Rectal smooth muscle tissue (tissue), 1 donor: ENCODE measurements at regions not wholly inside any gene's neighbourhood (a gene's known extent, or its start where the extent isn't known, plus 50 kb on each side); places are given as distances from the start of the nearest gene placed in this dataset.
"Not testable (repeated sequence)": the region's sequence is repeated elsewhere in the genome, so short reads cannot be mapped to it uniquely, and the experiment has no call there.

Source experiments
- H3K27ac ChIP-seq: one replicate; pipeline ENCODE4 v1.7.0; 2013; ENCODE audit warnings: low read depth, low read length, inconsistent platforms
- H3K27me3 ChIP-seq: one replicate; pipeline ENCODE4 v1.7.0; 2013; ENCODE audit warnings: low read length; ENCODE audit not compliant: control insufficient read depth, insufficient read depth
- H3K36me3 ChIP-seq: one replicate; pipeline ENCODE4 v1.7.0; 2013; ENCODE audit warnings: low read length; ENCODE audit not compliant: control insufficient read depth, insufficient read depth
- H3K4me1 ChIP-seq: one replicate; pipeline ENCODE4 v1.7.0; 2013; ENCODE audit warnings: low read length; ENCODE audit not compliant: control insufficient read depth, insufficient read depth
- H3K4me3 ChIP-seq: one replicate; pipeline ENCODE4 v1.7.0; 2013; ENCODE audit warnings: low read length
- H3K9ac ChIP-seq: one replicate; pipeline ENCODE4 v1.7.0; 2013; ENCODE audit warnings: low read length

DNA sequence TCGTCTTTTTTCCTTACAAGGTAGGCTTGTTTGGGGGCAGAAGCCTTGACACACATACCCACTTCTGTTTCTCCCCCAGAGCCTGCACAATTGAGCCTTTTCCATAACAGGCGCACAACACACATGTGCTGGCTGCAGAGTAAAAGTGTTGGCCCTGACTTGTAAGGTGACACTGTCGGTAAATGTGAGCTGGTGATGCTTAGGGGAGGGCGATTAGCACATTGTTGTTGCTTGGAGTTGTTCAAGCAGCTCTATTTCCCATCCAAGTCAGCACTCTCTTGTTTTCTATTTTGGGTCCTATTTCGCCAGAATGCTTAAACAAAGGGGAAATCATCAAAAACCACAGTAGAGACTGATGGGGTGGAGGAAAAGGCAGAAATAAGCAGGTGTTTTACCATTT, 51.9 kb upstream of the PTPRJ start:
- no peaks in the 10 kb centered on the region for H3K36me3 ChIP-seq
- H3K4me1 ChIP-seq: no peaks in the 10 kb centered on the region
- H3K4me3 ChIP-seq: no peak overlapping the region
- H3K27ac ChIP-seq: no peak overlapping the region
- no peaks in the 10 kb centered on the region for H3K27me3 ChIP-seq
- no peak overlapping the region for H3K9ac ChIP-seq

DNA sequence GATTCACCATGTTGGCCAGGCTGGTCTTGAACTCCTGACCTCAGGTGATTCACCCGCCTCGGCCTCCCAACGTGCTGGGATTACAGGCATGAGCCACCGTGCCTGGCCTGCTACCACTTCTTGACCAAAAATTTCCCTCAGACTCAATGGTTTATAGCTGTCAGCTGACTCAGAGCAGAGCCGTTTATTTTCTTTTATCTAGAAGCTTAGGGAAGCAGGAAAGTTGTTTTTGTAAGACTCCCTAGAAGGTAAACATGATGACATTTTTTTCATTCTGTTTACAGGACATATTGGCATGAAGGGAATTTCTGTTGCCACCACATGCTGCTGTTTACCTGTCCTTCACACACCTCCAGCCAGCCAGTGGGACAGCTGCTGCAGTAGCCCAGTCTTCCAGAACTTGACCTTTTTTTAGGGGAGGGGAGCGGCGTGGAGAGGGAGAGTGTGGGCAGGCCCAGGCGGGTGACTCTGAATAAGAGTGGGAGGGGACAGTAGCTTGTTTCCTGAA, 56.1 kb upstream of the PTPRJ start:
- H3K9ac ChIP-seq: no peak overlapping the region
- H3K27ac ChIP-seq: no peak overlapping the region
- H3K27me3 ChIP-seq: no peaks in the 10 kb centered on the region
- no peaks in the 10 kb centered on the region for H3K4me1 ChIP-seq
- no peaks in the 10 kb centered on the region for H3K36me3 ChIP-seq
- no peak overlapping the region for H3K4me3 ChIP-seq

DNA sequence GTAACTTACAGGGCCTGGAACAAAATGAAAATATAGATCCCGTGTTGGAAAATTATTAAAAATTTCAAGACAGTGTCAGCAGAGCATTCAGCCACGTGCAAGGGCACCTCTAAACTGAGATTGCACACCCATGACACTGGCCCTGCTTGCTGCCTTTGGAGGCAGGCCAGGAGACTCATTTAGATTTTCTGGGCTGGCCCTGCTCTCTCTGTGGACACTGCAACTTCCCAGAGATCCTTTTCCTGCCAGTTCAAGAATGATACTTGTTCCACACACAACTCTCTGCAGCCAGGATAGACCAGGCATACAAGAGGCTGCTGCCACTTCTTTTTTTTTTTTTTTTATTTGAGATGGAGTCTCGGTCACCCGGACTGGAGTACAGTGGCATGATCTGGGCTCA, 56.7 kb upstream of the PTPRJ start:
- Histone ChIP-seq H3K27me3 (no peaks in the 10 kb centered on the region), H3K4me3 (no peak overlapping the region), H3K9ac (no peak overlapping the region), H3K27ac (no peak overlapping the region), H3K36me3 (no peaks in the 10 kb centered on the region), H3K4me1 (no peaks in the 10 kb centered on the region)

DNA sequence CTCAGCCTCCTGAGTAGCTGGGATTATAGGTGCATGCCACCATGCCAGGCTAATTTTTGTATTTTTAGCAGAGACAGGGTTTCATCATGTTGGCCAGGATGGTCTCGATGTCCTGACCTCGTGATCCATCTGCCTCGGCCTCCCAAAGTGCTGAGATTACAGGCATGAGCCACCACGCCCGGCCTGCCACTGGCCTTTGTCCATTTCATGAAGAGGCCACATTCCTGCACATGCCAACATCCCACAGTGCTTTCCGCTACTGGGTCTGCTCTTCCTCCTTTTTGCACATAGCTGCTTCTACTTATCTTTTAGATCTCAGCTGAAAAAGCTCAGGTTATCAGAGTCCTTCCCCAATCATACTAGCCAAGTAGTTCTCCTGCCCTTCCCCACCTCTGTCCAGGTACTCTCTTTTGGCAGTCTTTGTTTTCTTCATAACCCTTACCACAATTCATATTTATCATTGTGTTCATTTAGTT, 59.2 kb upstream of the PTPRJ start:
- H3K4me3 ChIP-seq, H3K9ac ChIP-seq, H3K36me3 ChIP-seq, H3K27me3 ChIP-seq, H3K4me1 ChIP-seq, H3K27ac ChIP-seq: not testable (repeated sequence)

DNA sequence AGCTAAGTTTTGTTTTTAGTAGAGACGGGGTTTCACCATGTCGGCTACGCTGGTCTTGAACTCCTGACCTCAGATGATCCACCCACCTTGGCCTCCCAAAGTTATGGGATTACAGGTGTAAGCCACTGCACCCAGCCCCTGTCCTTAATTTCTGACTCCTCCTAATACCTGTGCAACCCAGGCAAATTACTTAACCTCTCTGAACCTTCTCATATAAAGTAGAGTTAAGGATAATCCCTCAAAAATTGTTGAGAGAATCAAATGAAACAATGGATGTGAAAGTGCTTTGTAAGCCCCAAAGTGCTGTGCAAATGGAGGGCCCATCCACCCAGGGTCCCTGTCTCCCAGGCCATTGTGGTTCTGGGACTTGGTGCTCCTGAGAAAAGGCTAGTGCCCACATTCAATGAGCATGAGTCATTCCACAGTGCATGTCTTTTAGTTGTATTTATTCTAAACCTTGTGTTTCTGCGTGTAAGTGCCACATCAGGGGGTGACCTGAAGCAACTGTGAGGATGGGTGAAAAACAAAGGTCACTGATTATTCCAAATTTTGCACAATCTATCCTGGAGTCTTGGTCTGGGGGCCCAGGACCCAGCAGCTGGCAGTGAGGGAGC, 61.4 kb upstream of the PTPRJ start:
- Histone ChIP-seq H3K27ac (peak overlapping the region; percentile 79), H3K4me1 (peaks cover 10% of the 10 kb centered on the region), H3K9ac (no peak overlapping the region), H3K4me3 (no peak overlapping the region), H3K27me3 (no peaks in the 10 kb centered on the region), H3K36me3 (no peaks in the 10 kb centered on the region)

DNA sequence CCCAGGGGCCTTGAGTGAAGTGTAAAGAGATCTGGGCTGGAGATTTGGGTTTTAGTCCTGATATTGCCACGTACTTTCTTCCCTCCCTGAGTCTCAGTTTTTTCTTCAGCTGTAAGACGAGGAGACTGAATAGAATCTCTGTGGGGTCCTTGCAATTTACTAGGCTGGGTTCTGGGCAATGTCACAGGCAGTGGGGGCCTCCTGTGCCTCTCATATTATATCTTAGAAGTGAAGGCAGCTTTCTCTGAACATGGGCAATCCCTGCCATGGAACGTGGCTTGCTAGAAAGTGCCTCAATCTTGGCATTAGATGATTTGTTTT, 62.0 kb upstream of the PTPRJ start:
- Histone ChIP-seq H3K27me3 (no peaks in the 10 kb centered on the region), H3K36me3 (no peaks in the 10 kb centered on the region), H3K9ac (no peak overlapping the region), H3K4me1 (peaks cover 10% of the 10 kb centered on the region), H3K27ac (peak overlapping the region; percentile 79), H3K4me3 (peak overlapping the region; percentile 46)

DNA sequence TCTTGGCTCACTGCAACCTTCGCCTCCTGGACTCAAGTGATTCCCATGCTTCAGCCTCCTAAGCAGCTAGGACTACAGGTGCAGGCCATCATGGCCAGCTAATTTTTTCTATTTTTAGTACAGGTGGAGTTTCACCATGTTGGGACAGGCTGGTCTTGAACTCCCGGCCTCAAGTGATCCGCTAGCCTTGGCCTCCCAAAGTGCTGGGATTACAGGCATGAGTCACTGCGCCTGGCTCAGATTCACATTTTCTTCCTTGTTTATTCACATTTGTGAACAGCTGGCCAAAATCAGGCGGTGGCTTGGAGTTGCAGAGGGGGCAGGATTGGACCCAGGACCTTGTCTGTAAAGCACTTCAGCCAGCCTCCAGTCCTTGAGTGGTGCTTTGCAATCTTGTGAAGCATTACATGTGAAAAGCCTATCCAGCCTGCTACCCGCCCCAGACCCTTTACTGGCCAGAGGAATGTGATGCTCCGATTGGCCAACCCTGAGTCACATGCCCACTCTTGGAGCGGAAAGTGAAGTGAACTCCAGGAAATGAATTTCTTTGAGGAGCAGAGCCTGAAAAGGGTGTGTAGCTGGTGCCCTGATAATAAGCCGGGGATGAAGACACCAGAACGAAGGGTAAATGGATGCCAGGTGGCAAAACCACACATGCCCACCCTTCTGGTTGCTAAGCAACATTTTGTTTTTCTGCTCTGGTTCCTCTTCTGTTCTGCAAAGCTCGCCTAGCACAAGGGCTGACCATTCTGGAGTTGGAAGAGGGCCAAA, 62.6 kb upstream of the PTPRJ start:
- Histone ChIP-seq H3K4me3 (peak overlapping the region; percentile 46), H3K27ac (peak overlapping the region; percentile 79), H3K9ac (no peak overlapping the region)

DNA sequence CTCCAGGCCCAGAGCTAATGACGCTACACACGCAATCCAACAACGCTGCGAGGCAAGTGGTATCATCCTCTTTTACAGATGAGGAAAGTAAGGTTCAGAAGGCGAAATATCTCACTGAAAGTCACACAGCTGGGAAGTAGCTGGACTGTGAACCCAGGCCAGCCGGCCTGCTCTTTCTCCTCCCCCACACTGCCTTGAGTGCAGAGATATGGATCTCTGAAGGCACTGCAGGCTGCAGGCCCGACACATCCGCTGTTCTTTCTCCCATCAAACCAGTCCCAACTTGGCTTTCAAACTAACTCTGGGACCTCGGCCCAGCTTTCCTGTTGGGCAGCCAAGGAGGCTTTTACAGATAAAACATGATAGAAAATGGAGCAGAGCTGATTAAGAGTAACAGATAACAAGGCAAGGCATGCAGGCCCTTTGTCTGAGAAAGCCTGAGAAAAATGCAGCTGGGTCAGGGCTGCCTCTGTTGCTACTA, 64.0 kb upstream of the PTPRJ start:
- no peaks in the 10 kb centered on the region for H3K36me3 ChIP-seq
- H3K9ac ChIP-seq: no peak overlapping the region
- no peak overlapping the region for H3K4me3 ChIP-seq
- H3K27ac ChIP-seq: no peak overlapping the region
- peaks cover 10% of the 10 kb centered on the region for H3K4me1 ChIP-seq
- H3K27me3 ChIP-seq: no peaks in the 10 kb centered on the region

More for the DNA sequence above, 62.6 kb upstream of the PTPRJ start:
- no peaks in the 10 kb centered on the region for H3K36me3 ChIP-seq
- H3K27me3 ChIP-seq: no peaks in the 10 kb centered on the region
- H3K4me1 ChIP-seq: peaks cover 10% of the 10 kb centered on the region

DNA sequence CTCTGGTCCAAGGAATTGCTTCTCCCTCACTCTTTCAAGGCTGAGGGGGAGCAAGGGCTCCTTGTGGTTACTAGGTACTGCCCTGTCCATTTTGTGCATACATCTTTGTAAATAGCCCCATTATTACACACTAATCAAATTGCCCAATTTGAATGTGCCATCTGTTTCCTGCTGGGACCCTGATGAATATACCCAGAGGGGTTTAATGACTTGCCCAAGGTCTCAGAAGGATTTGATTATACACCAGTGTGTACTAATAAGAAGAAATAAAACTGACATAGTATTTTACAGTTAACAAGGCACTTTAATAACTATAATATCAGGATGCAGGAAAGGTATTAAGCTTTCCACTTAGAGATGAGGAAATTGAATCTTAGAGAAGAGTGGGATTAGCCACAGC, 64.6 kb upstream of the PTPRJ start:
- no peak overlapping the region for H3K4me3 ChIP-seq
- H3K27me3 ChIP-seq: no peaks in the 10 kb centered on the region
- H3K9ac ChIP-seq: no peak overlapping the region
- H3K36me3 ChIP-seq: no peaks in the 10 kb centered on the region
- H3K27ac ChIP-seq: no peak overlapping the region
- H3K4me1 ChIP-seq: peaks cover 10% of the 10 kb centered on the region

DNA sequence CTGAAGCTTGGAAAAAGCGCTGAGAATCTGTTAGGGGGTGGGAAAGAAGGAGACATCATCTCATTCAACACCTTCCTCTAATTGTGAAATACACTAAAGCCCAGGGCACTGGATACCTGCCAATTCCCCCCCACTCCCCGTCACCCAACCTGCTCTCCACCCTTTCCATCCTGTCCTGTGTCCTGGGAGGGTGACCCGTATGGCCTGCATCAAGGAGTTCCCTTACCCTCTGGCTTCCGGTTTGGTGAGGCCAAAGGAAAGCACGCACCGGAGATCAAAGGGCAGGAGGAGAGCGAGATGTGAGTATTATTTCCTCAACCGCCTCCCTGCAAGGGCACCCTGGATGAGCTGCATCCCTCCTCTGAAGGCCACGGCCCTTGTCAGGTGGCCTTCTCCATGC, 65.0 kb upstream of the PTPRJ start:
- Histone ChIP-seq H3K4me3 (no peak overlapping the region), H3K4me1 (peaks cover 10% of the 10 kb centered on the region), H3K36me3 (no peaks in the 10 kb centered on the region), H3K9ac (no peak overlapping the region), H3K27ac (no peak overlapping the region), H3K27me3 (no peaks in the 10 kb centered on the region)

DNA sequence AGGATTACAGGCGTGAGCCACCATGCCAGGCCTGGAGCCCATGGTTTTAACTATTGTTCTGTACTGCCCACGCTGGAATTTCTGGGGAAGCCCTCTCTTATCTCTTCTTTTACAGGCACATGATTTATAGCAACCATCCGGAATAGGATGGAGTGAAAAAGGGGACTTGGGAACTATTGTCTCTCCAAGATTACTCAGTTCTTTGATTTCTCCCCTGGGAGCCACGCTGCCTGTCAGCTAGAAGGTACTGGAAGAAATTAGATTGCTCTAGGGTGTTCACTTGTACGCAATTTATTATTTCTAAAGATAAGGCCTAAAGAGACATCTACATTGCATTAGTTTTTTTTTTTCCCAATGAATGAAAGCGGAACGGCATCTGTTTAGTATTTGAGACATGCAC, 65.6 kb upstream of the PTPRJ start:
- H3K27me3 ChIP-seq: no peaks in the 10 kb centered on the region
- no peak overlapping the region for H3K27ac ChIP-seq
- no peak overlapping the region for H3K9ac ChIP-seq
- no peak overlapping the region for H3K4me3 ChIP-seq
- no peaks in the 10 kb centered on the region for H3K36me3 ChIP-seq
- peaks cover 10% of the 10 kb centered on the region for H3K4me1 ChIP-seq

DNA sequence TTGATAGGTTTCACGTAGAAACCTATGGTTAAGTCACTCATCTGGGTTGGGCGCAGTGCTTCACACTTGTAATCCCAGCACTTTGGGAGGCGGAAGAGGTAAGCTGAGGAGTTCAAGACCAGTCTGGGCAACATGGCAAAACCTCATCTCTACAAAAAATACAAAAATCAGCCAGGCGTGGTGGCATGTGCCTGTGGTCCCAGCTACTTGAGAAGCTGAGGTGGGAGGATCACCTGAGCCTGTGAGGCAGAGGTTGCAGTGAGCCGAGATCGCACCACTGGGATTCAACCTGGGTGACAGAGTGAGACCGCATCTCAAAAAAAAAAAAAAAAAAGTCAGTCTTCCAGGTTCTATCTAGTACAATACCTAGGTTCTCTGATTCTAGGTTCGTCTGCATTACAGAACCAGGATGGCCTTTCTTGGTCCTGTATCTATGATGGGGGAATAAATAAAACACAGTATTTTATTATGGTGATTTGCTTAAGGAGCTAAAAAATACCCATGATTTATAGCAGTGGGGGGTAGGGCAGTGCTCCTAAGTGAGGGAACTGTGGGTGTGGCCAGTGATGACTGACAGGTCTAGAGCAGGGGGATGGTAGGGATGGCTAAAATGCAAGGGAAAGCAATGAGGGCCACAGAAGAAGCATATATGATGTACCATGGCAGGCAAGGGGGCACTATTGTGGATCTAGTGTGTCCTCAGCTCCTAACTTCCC, 65.5 kb upstream of the NUP160 start:
- Histone ChIP-seq H3K4me1 (peaks cover 10% of the 10 kb centered on the region), H3K4me3 (no peak overlapping the region), H3K27me3 (no peaks in the 10 kb centered on the region), H3K27ac (no peak overlapping the region), H3K9ac (no peak overlapping the region), H3K36me3 (no peaks in the 10 kb centered on the region)
